ENCODE measurements at regions not wholly inside any gene's neighbourhood (a gene's known extent, or its start where the extent isn't known, plus 50 kb on each side); places are given as distances from the start of the nearest gene placed in this dataset.

DNA sequence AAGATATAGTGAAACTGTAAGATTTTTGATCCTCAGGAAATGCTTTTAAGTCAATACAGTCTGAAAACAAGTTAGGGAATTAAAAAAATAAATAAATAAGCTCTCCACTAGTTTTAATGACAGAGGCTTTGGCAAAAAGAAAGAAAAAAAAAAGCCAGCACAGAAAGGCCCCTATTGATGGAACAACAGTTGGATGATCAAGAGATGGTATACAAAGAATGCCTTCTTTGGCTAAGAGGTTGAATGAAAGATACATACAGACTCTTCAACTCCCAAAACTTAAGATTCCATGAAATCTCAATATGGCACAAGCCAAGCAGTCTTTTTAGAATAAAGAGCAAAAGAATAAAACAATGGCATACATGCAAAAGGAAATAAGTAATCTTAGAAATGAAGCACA is 64.0 kb upstream of the GALNT5 start:
- no peak for TF ChIP-seq POLR2AphosphoS5 (IDR thresholded peaks at IDR 0.05; ENCODE audit: low read depth, low read length)
- TF ChIP-seq CTCF (IDR thresholded peaks at IDR 0.05), result no peak
